NCI-H1694 (cell line): ENCODE measurements at regions not wholly inside any gene's neighbourhood (a gene's known extent, or its start where the extent isn't known, plus 50 kb on each side); places are given as distances from the start of the nearest gene placed in this dataset.

Source experiments
- DNase-seq: peaks from one replicate; lab custom pipeline; 2025; lab: John Stamatoyannopoulos, UW

- no peak for DNase-seq
Measured at GRCh38 chr5:161115941-161116340, 263.9 kb upstream of the ATP10B start.

GRCh38 chr5:161112371-161112770, 260.4 kb upstream of the ATP10B start:
- DNase-seq = no peak

- no peak for DNase-seq
Measured at GRCh38 chr5:161105525-161105924, 253.5 kb upstream of the ATP10B start.

GRCh38 chr5:161098516-161098915, 246.5 kb upstream of the ATP10B start:
- no peak for DNase-seq

GRCh38 chr5:161096581-161096980, 244.6 kb upstream of the ATP10B start:
- no peak for DNase-seq

GRCh38 chr5:161095953-161096352, 243.9 kb upstream of the ATP10B start:
- DNase-seq = no peak

GRCh38 chr5:161094411-161094810, 242.4 kb upstream of the ATP10B start:
- DNase-seq = no peak

GRCh38 chr5:161093100-161093499, 241.1 kb upstream of the ATP10B start:
- DNase-seq = no peak

GRCh38 chr5:161089569-161089968, 237.6 kb upstream of the ATP10B start:
- DNase-seq = no peak

- DNase-seq = no peak
Measured at GRCh38 chr5:161086461-161086860, 234.4 kb upstream of the ATP10B start.

GRCh38 chr5:161085056-161085455, 233.0 kb upstream of the ATP10B start:
- DNase-seq = no peak

GRCh38 chr5:161084115-161084514, 232.1 kb upstream of the ATP10B start:
- DNase-seq = no peak

- no peak for DNase-seq
Measured at GRCh38 chr5:161078793-161079192, 226.8 kb upstream of the ATP10B start.

- no peak for DNase-seq
Measured at GRCh38 chr5:161077936-161078545, 226.0 kb upstream of the ATP10B start.

GRCh38 chr5:161077496-161077895, 225.5 kb upstream of the ATP10B start:
- no peak for DNase-seq

- peak; percentile 28 for DNase-seq
Measured at GRCh38 chr5:161064781-161065180, 212.8 kb upstream of the ATP10B start.

GRCh38 chr5:161064297-161064696, 212.3 kb upstream of the ATP10B start:
- DNase-seq = no peak

- peak; percentile 80 for DNase-seq
Measured at GRCh38 chr5:161058781-161059180, 206.8 kb upstream of the ATP10B start.

- DNase-seq = no peak
Measured at GRCh38 chr5:161051920-161052500, 200.0 kb upstream of the ATP10B start.

- no peak for DNase-seq
Measured at GRCh38 chr5:161047024-161047423, 195.0 kb upstream of the ATP10B start.

- DNase-seq = no peak
Measured at GRCh38 chr5:161042862-161043261, 190.9 kb upstream of the ATP10B start.

GRCh38 chr5:161042443-161042842, 190.4 kb upstream of the ATP10B start:
- DNase-seq = no peak

GRCh38 chr5:161040818-161041217, 188.8 kb upstream of the ATP10B start:
- no peak for DNase-seq

- DNase-seq = no peak
Measured at GRCh38 chr5:161036296-161036695, 184.3 kb upstream of the ATP10B start.
